Right lobe of liver (tissue), 6 donors: ENCODE measurements at regions not wholly inside any gene's neighbourhood (a gene's known extent, or its start where the extent isn't known, plus 50 kb on each side); places are given as distances from the start of the nearest gene placed in this dataset.

ENCODE experiments used
- ATAC-seq, 4 donors: fragments of 200-7000 bp; cut with Tn5 transposase; one replicate each; pipeline ENCODE4 v1.9.1; 2020; ENCODE audit warnings: mild to moderate bottlenecking in 4 of 4, moderate library complexity in 4 of 4
- DNase-seq, 3 donors: peaks; one replicate each; pipeline ENCODE4 v3.0.0-alpha.2; 2020
- H3K27ac ChIP-seq, 3 donors: fragments of 200-600 bp; one replicate each; pipeline ENCODE4 v1.8.0; 2022
- H3K27me3 ChIP-seq, 2 donors: fragments of 200-600 bp; one replicate each; pipeline ENCODE4 v1.8.0; 2022
- H3K36me3 ChIP-seq, 4 donors: fragments of 200-600 bp; sonication (generic) in 1 of 4; one replicate each; pipeline versions ENCODE4 v1.5.1 to v1.8.0; 2017 to 2022; ENCODE audit warnings: control low read depth in 1 of 4
- H3K4me1 ChIP-seq, 4 donors: fragments of 200-600 bp; sonication (generic) in 1 of 4; one replicate each; pipeline versions ENCODE4 v1.5.1 to v1.8.0; 2017 to 2022; ENCODE audit warnings: control low read depth in 1 of 4
- H3K4me3 ChIP-seq, 3 donors: fragments of 200-600 bp; one replicate each; pipeline ENCODE4 v1.8.0; 2022
- H3K9me3 ChIP-seq, 4 donors: fragments of 200-600 bp; sonication (generic) in 1 of 4; one replicate each; pipeline versions ENCODE4 v1.5.1 to v1.8.0; 2017 to 2022; ENCODE audit warnings: control low read depth in 1 of 4
- CTCF ChIP-seq, 4 donors: fragments of 200-600 bp in 3 of 4; fragments of 450-650 bp in 1 of 4; IDR thresholded peaks; one replicate each; pipeline versions ENCODE4 v1.5.1 to v1.8.0; 2016 to 2022; ENCODE audit warnings: antibody characterized with exemption in 4 of 4, mild to moderate bottlenecking in 2 of 4
- POLR2A ChIP-seq: fragments of 450-650 bp; IDR thresholded peaks from one replicate; pipeline ENCODE4 v1.6.1; 2017; ENCODE audit warnings: antibody characterized with exemption, mild to moderate bottlenecking
- WGBS: methylation state at CpG from one replicate; pipeline ENCODE4 v1.1.6; 2018; ENCODE audit warnings: low coverage, low lambda C conversion rate; ENCODE audit not compliant: insufficient coverage; ENCODE audit errors: missing lambda C conversion rate; 5-methylcytosine and 5-hydroxymethylcytosine counted together
- intact Hi-C, 2 donors: fragments of 100-400 bp; cut with DNase I; formaldehyde crosslinking; loops; one replicate each; pipeline versions ENCODE4 v1.11.2 to v1.14.1; 2022
- donor health status: DM: no; HTN: yes; CAD: no.
- donor health status: DM: no; HTN: no; CAD: no.
- donor health status: DM: no; HTN: no; CAD: no.
- donor health status: DM: no; HTN: yes; CAD: no.
- donor health status: DM: no; HTN: yes; CAD: no.

DNA sequence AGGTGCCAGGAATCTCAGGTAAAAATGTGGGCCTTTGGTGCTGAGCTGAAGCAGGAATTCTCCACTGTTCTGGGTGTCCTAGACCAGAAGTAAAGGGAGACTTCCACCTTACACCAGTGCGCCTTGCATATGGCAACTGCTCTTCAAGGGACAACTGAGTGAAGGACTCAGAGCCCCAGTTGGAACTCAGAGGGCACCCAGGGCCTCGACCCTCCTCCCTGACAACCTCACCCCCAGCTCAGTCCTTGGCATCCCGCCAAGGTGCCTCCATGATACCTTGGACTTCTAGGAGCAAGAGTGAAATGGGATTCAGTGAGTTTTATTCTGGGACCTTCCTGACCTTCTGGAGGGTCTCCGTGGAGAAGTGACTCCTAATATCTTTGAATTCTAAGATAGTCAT is 140.3 kb downstream of the GPCPD1 start:
- Histone ChIP-seq H3K9me3 (no peaks in the 10 kb centered on the region), H3K36me3 (no peaks in the 10 kb centered on the region), H3K4me3 (no peak overlapping the region), H3K27ac (no peak overlapping the region), H3K27me3 (no peaks in the 10 kb centered on the region), H3K4me1 (no peaks in the 10 kb centered on the region)
- WGBS = 63% methylated on average over 1 of the region's 4 CpGs
- intact Hi-C loops = no loop called here
- ATAC-seq = no peak
- TF ChIP-seq POLR2A = no peak
- no peak for TF ChIP-seq CTCF (IDR thresholded peaks at IDR 0.05)
- DNase-seq = no peak

DNA sequence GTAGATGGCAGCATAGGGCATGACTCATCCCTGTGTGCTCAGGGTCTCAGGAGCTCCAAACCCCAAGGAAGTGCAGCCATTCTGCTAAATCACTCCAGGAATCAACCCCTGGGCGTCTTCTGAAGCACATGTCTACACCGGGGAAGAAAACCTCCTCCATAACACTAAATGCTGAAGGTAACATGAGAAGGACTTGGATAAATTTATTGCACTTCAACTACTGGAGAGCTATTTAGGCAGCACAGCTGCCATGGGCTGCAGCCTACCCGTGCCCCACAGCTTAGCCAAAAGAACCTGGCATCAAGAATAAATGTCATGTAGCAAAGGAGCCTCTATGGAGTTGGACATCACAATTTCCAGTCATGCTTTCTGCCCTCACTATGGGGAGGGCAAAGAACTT is 141.7 kb downstream of the GPCPD1 start:
- Histone ChIP-seq H3K27ac (no peak overlapping the region), H3K4me3 (no peak overlapping the region), H3K4me1 (no peaks in the 10 kb centered on the region), H3K9me3 (no peaks in the 10 kb centered on the region), H3K36me3 (no peaks in the 10 kb centered on the region), H3K27me3 (no peaks in the 10 kb centered on the region)
- no peak for TF ChIP-seq POLR2A
- TF ChIP-seq CTCF (IDR thresholded peaks at IDR 0.05) = no peak
- 29% methylated on average over 1 of the region's 3 CpGs for whole genome bisulfite sequencing
- intact Hi-C loops = no loop called here
- DNase-seq = no peak
- no peak for ATAC-seq

GRCh38 chr20:5467086-5467485 is 143.7 kb downstream of the GPCPD1 start:
- Histone ChIP-seq H3K9me3 (no peaks in the 10 kb centered on the region), H3K4me3 (no peak overlapping the region), H3K36me3 (no peaks in the 10 kb centered on the region), H3K27me3 (no peaks in the 10 kb centered on the region), H3K27ac (no peak overlapping the region), H3K4me1 (no peaks in the 10 kb centered on the region)
- TF ChIP-seq POLR2A (no peak), CTCF (IDR thresholded peaks at IDR 0.05) (no peak)
- intact Hi-C loops = no loop called here
- 56% methylated on average over 3 of the region's 3 CpGs for WGBS
- DNase-seq (no peak), ATAC-seq (no peak)

DNA sequence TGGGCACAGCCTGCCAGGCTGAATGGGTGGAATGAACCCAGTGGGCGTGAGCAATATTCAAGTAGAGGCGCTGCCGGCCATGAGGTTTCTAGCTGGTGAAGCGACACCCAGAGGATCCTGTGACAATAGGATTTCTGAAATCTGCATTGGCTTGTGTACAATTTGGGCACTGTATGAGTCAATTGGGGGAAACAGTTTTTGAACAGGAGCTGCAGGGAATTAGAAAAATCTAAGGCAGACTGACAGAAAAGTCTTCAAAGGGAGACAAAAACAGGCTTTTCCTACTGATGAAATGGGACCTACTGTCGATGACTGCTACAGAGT is 145.2 kb downstream of the GPCPD1 start:
- H3K9me3 ChIP-seq = no peaks in the 10 kb centered on the region
- no peaks in the 10 kb centered on the region for H3K36me3 ChIP-seq
- ATAC-seq = no peak
- intact Hi-C loops = no loop called here
- H3K27ac ChIP-seq = no peak overlapping the region
- H3K4me1 ChIP-seq = no peaks in the 10 kb centered on the region
- H3K27me3 ChIP-seq = no peaks in the 10 kb centered on the region
- TF ChIP-seq POLR2A (no peak), CTCF (IDR thresholded peaks at IDR 0.05) (no peak)
- 47% methylated on average over 5 of the region's 5 CpGs for WGBS
- no peak for DNase-seq
- no peak overlapping the region for H3K4me3 ChIP-seq

GRCh38 chr20:5464901-5465603 is 145.8 kb downstream of the GPCPD1 start:
- Histone ChIP-seq H3K4me3 (no peak overlapping the region), H3K4me1 (no peaks in the 10 kb centered on the region), H3K27me3 (no peaks in the 10 kb centered on the region), H3K36me3 (no peaks in the 10 kb centered on the region), H3K27ac (no peak overlapping the region), H3K9me3 (no peaks in the 10 kb centered on the region)
- 43% methylated on average over 4 of the region's 23 CpGs for WGBS
- intact Hi-C loops = no loop called here
- TF ChIP-seq CTCF (IDR thresholded peaks at IDR 0.05) (no peak), POLR2A (no peak)
- ATAC-seq (no peak), DNase-seq (no peak)
